Effector CD8-positive, alpha-beta T cell (primary cell): ENCODE measurements at regions not wholly inside any gene's neighbourhood (a gene's known extent, or its start where the extent isn't known, plus 50 kb on each side); places are given as distances from the start of the nearest gene placed in this dataset.

Experiments
- DNase-seq: peaks from one replicate; lab custom pipeline; 2025; lab: John Stamatoyannopoulos, UW

DNA sequence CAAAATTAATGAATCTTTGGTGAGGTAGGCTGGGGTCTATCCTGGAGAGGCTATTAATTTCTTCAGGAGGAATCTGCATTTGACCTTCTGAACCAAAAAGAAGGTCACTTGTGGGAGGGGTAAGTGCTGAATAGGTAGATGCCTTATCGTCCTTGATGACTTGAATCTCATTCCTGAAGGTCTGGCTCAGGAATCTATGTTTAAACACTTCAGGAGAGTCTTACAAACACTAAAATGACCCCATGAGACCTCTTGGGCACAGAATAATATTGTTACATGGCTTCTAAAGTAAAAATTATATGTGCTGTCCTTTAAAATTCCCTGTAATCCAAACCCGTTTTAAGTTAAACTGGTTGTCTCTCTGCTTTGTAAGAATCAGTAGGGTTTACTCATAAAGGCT, 55.0 kb upstream of the FGGY start:
- DNase-seq = no peak

DNA sequence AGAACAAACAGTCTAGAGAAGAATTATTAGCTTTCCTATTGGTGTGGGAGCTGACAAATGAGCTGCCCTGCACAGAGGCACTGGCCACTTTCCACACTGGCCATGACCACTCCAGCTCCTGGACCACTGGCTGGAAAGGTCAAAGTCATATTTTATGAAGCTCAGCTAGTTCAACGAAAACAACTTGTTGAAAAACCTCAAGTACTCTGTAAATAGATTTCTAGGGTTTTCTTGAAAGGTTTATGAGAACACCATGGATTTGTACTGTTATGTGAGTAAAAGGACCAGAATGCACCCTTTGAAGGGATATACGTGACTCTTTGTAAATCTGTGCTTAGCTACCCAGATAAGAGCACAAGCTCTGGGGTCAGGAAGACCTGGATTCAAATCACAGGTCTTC, 54.5 kb upstream of the FGGY start:
- no peak for DNase-seq

DNA sequence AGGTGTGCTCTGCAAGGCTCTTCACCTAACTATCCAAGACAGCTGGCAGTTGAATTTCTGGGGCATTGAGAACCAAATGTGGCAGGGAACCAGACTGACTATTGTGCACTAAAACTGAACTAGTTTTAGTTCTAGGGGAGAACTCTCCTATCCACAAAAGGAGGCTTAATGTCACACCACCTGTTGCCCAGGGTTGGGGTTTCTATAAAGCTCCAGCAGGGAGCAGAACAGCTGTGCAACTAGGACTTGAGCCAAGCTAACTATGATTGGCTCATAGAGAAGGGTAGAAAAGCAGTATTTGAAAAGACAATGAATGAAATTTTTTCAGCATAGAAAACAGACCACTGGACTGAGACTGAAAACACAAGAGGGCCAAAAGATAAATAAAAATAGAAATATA, 53.3 kb upstream of the FGGY start:
- DNase-seq = no peak

DNA sequence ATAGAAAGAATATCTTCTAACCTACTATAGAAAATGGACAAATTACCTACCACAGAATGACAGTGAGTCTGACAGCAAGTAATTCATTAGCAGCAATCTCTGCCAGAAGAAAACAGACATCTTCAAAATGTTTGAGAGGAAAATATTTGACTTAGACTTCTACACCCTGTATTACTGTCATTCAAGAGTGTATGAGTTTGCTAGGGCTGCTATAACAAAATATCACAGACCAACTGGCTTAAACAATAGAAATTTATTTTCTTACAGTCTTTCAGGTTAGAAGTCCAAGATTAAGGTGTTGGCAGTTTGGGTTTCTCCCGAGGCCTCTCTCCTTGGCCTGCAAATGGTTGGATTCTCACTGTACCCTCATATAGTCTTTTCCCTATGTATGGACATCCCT, 52.9 kb upstream of the FGGY start:
- DNase-seq = no peak

DNA sequence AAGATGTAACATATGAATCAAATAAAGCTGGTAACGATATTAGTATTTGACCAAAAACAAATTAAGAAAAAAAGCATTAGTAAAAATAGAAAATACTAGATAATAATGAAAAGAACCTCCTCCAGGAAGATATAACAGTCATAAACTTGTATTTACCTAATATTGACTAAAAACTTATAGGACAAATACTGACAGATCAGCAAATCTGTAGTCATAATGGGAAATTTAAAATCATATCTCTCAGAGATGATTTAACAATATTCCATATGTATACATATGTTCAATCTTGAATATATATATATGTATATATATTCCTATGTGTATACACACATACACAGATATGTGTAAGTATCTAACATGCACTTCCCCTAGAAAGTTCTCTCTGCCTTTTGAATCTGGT, 52.0 kb upstream of the FGGY start:
- no peak for DNase-seq
